Head of caudate nucleus (tissue), 42 donors: ENCODE measurements at regions not wholly inside any gene's neighbourhood (a gene's known extent, or its start where the extent isn't known, plus 50 kb on each side); places are given as distances from the start of the nearest gene placed in this dataset.

Experiments
- DNase-seq, 42 donors: peaks; one replicate each; pipeline versions ENCODE4 v3.0.0 to v3.0.0-alpha.2; 2020 to 2021; ENCODE audit warnings: mixed read lengths in 7 of 42
- intact Hi-C: fragments of 100-400 bp; cut with DNase I; formaldehyde crosslinking; loops from one replicate; pipeline ENCODE4 v1.15.0; 2022

DNA sequence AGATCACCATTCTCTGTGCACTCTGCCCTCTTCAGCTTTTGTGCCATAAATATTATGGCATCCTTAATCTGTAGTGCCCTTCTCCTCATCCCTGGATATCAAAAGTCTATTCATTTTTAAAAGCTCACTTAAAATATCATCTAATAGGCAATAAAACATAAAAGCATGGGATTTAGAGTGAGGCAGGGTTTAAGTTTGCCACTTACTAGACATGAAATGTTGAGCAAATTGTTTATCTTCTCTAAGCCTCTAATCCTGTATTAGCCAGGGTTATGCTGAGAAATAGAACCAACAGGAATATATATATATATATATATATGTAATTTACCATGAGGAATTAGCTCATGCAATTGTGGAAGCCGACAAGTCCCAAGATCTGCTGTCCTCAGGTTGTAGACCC is 472.4 kb upstream of the HS3ST1 start:
- intact Hi-C loops = no loop called here
- DNase-seq = no peak

DNA sequence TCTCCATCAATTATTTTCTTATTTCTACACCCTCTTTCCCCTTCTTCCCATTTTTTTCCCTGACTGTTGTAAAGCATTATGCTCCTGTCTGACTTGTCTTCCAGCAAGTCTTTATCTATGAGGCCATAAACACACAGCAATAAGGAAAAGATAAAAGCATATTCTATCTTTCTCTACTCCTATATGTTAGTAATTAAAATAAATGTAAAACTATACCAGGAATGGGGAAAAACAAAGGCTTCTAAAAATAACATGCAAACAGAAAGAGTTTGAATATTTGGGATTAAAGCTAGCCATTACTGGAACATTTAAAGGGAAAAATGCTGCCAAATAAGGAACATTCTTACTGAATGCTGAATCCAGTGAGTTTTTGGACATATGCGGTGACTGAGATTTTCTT is 471.7 kb upstream of the HS3ST1 start:
- no peak for DNase-seq
- intact Hi-C loops = no loop called here

DNA sequence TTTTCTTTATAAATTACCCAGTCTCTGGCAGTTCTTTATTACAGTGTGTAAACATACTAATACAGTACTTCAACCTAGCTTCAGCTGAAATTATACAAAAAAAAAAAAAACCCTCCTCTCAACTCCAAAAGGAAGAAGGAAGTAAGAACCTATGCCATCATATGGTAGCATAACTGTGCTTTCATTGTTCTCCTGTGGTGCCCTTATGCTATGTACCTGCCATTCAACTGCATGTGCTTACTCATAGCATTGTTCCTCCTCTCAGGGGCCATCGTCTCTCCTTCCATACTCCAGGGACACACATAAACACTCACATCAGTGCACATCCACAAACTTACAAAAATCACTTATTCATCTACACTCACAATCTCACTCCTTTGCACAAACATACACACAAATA is 470.1 kb upstream of the HS3ST1 start:
- intact Hi-C loops = no loop called here
- DNase-seq = no peak

DNA sequence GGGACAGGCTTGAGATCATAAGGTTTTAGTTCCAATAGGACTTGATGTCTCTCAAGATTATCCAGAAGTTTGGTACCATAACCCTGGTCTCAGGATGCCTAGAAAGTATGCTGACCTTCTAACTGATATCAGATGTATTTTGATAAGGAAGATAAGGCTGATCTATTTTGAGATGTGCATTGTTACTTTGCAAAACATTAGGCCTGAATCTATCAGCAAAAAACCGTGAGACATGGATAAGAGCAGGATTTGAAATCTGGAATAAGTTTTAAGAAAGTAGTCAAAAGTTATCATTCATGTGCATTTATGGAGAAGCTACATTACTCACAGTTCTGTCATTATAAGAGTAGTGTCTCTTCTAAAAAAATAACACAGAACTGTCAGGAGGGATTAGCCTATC is 467.1 kb upstream of the HS3ST1 start:
- intact Hi-C loops = no loop called here
- no peak for DNase-seq

DNA sequence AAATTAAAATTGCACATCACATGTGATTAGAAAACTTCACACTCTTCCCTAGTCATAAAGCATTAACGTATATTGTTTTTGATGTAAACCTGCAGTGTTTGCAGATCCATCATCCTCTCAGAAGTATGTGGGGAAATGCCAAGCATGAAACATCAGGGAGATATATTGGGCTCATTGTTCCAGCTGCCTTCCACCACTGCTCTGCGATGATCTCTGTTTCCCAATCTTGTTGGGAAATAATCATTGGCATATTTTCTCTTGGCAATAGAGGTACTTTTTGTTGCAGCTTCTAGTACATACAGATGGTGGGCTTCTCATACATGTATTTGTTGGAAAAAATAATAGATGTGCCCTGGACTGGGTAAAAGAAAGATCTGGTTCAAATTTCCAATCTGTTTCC is 466.3 kb upstream of the HS3ST1 start:
- intact Hi-C loops = no loop called here
- no peak for DNase-seq

DNA sequence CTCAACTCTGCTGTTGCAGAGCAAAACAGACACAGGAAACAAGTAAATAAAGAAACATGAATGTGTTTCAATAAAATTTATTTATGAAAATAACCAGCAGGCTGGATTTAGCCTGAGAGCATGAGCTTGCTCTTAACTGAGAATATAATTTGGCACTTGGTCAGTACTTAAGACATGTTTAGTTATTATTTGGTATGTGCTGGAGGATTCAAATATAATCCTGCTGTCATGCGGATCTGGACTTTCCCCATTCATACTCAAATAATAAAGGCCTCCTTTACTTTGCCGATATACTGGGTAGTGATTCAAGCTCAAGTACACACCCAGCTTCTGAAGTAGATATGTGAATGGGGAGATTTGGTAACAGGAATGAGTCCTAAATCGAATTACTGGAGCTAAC is 465.5 kb upstream of the HS3ST1 start:
- no peak for DNase-seq
- intact Hi-C loops = no loop called here

DNA sequence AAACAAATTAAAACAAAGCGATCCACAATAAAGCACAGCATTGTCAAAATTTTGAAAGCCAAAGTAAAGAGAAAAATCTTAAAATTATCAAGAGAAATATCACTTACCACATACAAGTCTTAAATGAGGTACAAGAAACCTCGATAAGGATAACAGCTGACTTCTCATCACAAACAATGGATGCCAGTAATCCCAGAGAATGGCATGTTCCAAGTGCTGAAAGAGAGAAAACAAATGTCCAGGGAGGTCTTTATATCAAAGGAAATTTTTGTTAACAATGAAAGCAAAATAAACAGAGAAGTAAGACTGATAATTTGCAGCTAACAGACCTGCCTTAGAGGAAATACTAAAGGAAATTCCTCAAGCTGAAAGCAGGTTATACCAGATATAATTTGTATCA is 460.4 kb upstream of the HS3ST1 start:
- intact Hi-C loops = no loop called here
- no peak for DNase-seq

DNA sequence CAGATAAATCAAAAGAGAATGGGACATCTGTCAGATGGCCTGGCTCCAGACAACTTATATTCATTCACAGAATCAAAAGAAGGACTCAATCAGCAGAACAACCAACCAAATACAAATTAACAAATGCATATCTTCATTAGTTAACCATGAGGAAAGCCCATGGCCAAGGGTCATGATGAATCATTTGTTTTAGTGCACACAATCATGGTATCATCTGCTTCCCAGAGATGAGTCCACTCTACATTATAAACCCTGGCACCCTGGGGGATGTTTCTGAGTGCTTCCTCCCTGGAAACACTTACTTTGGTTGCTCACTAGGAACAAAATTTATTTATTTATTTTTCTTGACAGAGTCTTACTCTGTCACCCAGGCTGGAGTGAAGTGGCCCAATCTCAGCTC is 453.3 kb upstream of the HS3ST1 start:
- intact Hi-C loops = no loop called here
- DNase-seq = no peak

DNA sequence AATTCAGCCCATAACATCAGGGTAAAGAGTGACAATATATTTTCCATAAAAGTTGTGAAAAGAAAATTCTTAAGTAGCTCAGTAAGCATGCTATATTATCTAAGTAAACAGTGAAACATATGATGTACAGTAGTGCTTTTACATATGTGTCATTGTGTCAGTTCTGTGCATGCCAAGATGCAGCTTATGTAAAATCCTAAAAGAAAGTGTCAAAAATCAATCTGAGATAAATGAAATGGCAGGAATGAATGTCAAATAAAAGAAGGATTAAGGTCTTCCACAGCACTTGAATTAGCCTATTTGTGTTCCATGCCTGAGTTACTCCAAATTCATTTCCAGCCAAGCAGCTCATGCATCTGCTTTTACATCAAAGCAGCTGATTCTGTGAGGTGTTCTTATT is 452.7 kb upstream of the HS3ST1 start:
- intact Hi-C loops = no loop called here
- no peak for DNase-seq

DNA sequence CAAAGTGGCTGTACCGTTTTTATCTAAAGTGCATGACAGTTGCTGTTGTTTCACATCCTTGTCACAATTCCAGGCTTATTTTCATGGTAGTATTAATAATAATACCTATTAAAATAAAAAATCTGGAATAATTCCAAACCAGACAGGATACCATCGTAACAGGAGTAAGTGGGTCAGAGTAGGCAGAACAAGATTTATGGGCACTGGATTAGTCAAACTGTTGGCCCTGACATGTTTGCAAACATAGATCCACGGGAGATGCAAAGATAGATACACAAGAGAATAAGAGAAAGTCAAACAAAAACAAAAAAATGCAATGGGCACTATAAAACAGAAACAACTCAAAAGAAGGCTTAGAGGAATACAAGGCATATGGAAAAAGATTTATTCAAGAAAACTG is 449.5 kb upstream of the HS3ST1 start:
- DNase-seq = no peak
- intact Hi-C loops = no loop called here

DNA sequence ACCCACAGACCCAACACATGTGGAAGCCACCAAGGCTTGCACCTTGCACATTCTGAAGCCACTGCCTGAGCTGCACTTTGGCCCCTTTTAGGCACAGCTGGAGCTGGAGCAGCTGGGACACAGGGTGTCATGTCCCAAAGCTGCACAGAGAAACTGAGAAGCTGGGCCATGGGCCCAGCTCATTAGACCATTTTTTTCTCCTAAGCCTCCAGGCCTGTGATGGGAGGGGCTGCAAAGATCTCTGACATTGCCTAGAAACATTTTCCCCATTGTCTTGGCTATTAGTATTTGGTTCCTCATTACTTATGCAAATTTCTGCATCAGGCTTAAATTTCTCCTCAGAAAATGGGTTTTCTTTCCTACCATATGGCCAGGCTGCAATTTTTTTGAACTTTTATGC is 447.4 kb upstream of the HS3ST1 start:
- DNase-seq = no peak
- intact Hi-C loops = no loop called here

DNA sequence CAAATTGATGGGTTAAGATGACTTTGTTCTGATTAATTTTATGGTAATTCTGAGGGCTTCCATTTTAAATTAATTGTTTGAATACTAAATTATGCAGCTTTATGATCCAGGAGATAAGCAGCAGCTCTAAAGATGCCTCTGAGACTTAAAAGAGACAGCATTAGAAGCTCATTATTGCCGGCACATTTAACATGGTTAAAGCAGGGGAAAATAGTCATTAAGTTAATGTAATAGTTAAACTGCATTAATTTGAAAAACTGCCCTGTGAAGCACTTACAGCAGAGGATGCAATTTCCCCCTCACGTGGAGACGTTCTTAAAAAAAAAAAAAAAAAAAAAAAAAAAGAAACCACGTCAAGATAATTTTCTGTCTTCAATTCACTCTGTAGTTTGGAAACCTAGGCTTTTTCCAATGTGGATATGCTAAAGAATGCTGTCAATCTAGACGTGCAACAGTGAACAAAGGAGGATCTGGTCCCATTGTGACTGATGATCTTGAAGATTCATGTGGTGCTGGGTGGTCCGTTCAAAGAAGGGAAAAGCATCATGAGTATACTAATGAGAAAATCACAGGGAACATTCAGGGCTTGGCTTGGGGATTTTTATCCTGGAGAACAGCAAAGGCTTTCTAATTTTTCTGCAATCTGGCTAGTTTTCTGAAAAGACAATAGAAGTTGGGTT is 440.6 kb upstream of the HS3ST1 start:
- intact Hi-C loops = no loop called here

DNA sequence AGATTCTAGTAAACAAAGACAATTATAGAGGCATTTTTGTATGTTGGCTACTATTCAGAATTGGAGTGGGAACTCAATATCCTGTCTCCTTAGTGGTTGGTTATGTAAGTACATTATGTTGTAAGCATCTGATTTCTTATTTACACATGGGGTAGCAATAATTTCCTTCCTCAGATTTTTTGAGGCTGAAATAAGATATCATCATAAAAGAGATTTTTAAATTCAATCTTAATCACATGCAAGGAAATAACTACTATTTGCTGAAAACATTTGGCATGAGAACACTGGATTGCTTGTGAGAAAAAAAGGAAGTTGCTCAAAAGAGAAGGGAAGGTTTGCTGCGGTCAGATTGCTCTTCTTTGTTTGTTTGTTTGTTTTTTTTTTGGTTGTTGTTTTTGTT is 437.7 kb upstream of the HS3ST1 start:
- DNase-seq = no peak
- intact Hi-C loops = no loop called here

More for the DNA sequence above, 440.6 kb upstream of the HS3ST1 start:
- no peak for DNase-seq

DNA sequence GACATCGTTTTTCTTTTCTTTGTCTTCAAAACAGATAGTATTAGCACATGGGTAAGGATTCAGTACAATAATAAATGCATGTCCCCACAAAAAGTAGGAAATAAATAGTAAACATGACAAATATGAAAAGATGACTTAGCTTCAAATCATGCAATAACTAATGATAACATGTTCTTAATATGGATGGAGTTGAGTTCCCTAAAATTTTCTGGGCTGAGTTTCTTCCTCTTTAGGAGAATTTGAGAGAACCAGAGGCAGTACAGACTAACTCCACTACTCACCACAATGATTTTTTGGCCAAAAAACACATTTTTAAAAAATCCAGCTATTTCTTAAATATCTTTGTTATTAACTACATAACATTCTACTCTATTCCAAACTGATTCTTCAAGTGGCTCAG is 432.3 kb upstream of the HS3ST1 start:
- intact Hi-C loops = no loop called here
- DNase-seq = no peak

DNA sequence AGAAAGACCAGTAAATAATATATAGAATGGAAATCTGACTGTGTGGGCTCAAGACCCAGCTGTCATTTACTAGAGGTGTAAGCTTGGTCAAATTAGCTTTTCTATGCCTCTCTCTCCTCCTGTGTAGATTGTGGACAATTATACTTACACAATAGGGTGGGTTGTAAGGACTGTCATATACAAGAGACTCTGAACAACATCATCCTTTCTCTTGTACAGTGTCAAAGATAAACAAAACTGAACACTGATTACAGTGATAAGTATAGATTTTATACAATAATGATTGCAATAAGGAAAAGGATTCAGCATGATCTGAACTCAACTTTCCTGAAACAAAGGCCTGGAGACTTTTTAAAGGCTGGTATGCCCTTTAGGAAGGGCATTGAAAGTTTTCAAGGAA is 429.2 kb upstream of the HS3ST1 start:
- DNase-seq = no peak
- intact Hi-C loops = no loop called here

DNA sequence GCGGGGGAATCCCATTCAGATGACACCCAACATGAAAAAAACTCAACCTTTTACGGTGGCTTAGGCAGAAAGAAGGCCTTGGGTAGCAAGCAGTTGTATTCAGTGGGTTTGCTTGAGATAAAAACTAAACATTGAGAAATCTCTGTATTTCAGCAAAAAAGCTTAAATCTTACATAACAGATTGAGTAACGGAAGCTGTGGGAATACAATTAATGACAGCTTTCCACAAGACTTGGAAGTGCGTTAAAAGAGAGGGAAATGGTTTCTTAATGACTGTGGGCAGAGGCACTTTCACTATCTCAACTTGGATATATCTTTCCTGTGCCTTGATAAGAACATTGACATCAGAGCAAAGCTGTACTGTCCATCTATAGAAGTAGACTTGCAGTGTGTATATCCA is 418.5 kb upstream of the HS3ST1 start:
- intact Hi-C loops = no loop called here
- no peak for DNase-seq

DNA sequence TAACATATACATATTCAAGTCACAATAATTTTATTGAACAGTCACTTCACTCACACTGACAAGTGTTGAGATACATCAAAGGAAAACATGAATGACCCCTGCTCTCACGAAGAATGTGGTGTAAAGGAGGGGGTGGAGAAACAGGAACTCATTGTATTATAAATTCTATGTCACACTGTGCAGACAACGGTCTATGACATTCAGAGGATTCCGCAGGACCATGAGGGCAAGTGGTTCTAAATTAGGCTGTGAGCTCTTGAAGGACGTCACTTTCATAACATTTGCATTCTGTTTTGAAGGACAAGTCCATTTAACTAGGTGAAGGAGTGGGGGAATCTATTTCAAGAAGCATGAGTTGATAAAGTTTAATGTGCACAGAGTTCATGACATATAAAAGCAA is 415.2 kb upstream of the HS3ST1 start:
- intact Hi-C loops = no loop called here

DNA sequence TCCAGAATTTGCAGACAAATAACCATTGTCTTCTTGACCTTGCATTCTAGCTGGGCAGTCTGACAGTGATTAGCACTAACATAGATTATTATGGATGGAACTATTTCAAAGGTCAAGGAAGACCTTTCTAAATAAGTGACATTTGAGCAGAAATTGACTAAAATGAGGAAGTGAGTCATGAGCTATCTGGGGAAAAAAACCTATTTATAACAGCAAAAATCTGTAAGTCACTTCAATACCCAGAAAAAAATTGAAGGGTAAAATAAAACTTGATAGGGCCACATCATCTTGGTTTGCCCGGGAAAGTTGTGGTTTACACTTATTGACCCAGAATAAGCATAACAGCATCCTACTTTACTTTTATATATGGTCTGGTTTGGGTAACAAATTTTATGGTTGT is 414.6 kb upstream of the HS3ST1 start:
- intact Hi-C loops = no loop called here
- DNase-seq = no peak

More for the DNA sequence above, 415.2 kb upstream of the HS3ST1 start:
- DNase-seq = no peak

DNA sequence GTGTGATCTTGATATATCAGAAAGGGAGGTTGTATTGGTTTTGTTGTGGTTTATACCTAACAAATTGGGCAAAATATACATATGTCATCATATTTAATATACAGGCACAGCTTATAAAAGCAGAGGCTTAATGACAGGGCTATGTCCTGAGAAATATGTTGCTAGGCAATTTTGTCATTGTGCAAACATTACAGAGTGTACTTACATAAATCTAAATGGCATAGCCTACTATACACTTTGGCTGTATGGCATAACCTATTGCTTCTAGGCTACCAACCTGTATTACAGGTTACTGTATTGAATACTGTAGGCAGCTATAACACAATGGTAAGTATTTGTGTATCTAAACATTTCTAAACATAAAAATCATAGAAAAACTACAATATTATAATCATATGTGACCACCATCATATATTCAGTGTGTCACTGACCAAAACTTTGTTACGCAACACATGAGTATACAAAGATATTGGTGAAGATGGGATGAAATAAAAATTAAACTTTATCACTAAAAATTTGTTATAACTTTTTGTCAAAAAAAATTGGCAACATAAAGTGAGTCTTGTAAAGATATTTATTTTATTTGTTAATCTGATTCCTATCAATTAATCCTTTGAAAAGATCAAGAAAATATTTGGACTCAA is 414.0 kb upstream of the HS3ST1 start:
- DNase-seq = no peak
- intact Hi-C loops = no loop called here

DNA sequence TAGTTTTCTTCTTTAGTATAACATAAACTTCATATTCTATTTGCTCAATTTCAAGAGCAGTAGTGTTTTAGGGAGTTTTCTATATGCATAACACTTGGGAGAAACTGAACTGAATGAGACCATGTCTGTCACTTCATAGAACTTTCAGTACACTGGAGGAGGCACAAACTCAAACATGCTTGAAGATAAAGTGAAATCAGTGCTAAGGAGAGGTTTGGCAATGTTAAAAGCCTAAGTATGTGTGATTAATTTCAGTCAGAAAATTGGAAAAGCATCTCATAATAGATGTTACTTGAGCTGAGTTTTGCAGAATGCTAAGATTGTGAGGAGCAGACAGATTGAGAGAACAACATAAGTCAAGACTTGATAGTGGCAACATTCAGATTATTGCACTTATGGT is 411.2 kb upstream of the HS3ST1 start:
- intact Hi-C loops = no loop called here
- no peak for DNase-seq

DNA sequence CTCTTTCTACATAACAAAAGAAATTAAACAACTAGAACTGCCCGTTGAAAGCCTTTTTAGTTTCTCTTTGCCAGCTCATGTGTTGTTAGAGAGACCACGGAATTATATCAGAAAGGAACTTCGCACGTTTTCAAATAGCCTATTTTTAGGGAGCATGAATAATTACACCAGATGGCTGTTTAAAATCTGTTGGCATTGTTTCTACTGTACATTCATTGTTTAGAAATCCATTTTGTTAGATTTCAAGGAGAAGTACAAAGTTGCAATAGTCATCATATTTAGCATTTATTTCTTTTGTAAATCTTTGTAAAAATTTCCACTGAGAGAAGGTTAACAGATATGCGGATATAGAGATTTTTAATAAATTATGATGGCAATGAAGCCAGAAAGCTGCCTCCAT is 403.0 kb upstream of the HS3ST1 start:
- intact Hi-C loops = no loop called here
- no peak for DNase-seq

DNA sequence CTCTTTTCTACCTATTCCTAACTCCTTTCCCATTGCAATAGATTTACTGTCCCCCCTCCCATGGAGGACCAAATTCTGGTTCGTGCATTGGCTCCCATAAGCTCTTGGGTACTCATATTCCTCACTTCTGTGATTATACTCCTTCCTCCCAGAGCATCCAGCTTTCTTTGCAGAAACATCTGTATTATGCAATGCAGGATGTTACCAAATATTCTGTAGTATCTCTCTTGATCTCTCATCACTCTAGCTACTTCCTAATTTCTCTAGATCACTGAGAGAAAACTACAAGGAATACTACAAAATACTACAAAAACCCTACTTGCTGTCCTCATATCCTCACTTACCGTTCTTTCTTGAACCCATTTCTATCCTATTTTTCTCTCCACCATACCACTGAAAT is 395.9 kb upstream of the HS3ST1 start:
- intact Hi-C loops = no loop called here
- DNase-seq = no peak
